IPS-15b (cell line): ENCODE measurements at regions not wholly inside any gene's neighbourhood (a gene's known extent, or its start where the extent isn't known, plus 50 kb on each side); places are given as distances from the start of the nearest gene placed in this dataset.

Source experiments
- H3K27me3 ChIP-seq: one replicate; pipeline ENCODE4 v1.6.1; 2013; ENCODE audit warnings: low read length; ENCODE audit not compliant: control insufficient read depth, insufficient read depth
- H3K36me3 ChIP-seq: one replicate; pipeline ENCODE4 v1.6.1; 2013; ENCODE audit warnings: low read length; ENCODE audit not compliant: control insufficient read depth, insufficient read depth
- H3K4me1 ChIP-seq: one replicate; pipeline ENCODE4 v1.6.1; 2013; ENCODE audit warnings: mild to moderate bottlenecking, low read length; ENCODE audit not compliant: control insufficient read depth, insufficient read depth
- H3K4me3 ChIP-seq: one replicate; pipeline ENCODE4 v1.5.1; 2013; ENCODE audit warnings: low read depth, low read length
- H3K9ac ChIP-seq: one replicate; pipeline ENCODE4 v1.6.1; 2013; ENCODE audit warnings: low read depth, mild to moderate bottlenecking, low read length
- H3K9me3 ChIP-seq: one replicate; pipeline ENCODE4 v1.6.1; 2013; ENCODE audit warnings: mild to moderate bottlenecking, low read length; ENCODE audit not compliant: control insufficient read depth, insufficient read depth

GRCh38 chr1:115546846-115547245, 94.9 kb upstream of the VANGL1 start:
- Histone ChIP-seq H3K4me1 (peaks cover 2% of the 10 kb centered on the region), H3K36me3 (no peaks in the 10 kb centered on the region), H3K9me3 (no peaks in the 10 kb centered on the region), H3K9ac (no peak overlapping the region), H3K4me3 (no peak overlapping the region), H3K27me3 (no peaks in the 10 kb centered on the region)

- Histone ChIP-seq H3K4me3 (no peak overlapping the region), H3K9ac (no peak overlapping the region), H3K4me1 (peaks cover 2% of the 10 kb centered on the region), H3K9me3 (no peaks in the 10 kb centered on the region), H3K27me3 (no peaks in the 10 kb centered on the region), H3K36me3 (no peaks in the 10 kb centered on the region)
Measured at GRCh38 chr1:115545791-115546733, 95.7 kb upstream of the VANGL1 start.

GRCh38 chr1:115545096-115545720, 96.6 kb upstream of the VANGL1 start:
- H3K4me3 ChIP-seq, result no peak overlapping the region
- no peaks in the 10 kb centered on the region for H3K9me3 ChIP-seq
- no peaks in the 10 kb centered on the region for H3K36me3 ChIP-seq
- peaks cover 2% of the 10 kb centered on the region for H3K4me1 ChIP-seq
- no peaks in the 10 kb centered on the region for H3K27me3 ChIP-seq
- H3K9ac ChIP-seq, result no peak overlapping the region

- Histone ChIP-seq H3K27me3 (no peaks in the 10 kb centered on the region), H3K4me1 (peaks cover 2% of the 10 kb centered on the region), H3K9me3 (no peaks in the 10 kb centered on the region), H3K36me3 (no peaks in the 10 kb centered on the region), H3K9ac (no peak overlapping the region), H3K4me3 (no peak overlapping the region)
Measured at GRCh38 chr1:115544131-115544530, 97.6 kb upstream of the VANGL1 start.

- no peak overlapping the region for H3K9ac ChIP-seq
- H3K4me1 ChIP-seq, result peaks cover 2% of the 10 kb centered on the region
- no peak overlapping the region for H3K4me3 ChIP-seq
- H3K27me3 ChIP-seq, result no peaks in the 10 kb centered on the region
- H3K9me3 ChIP-seq, result no peaks in the 10 kb centered on the region
- no peaks in the 10 kb centered on the region for H3K36me3 ChIP-seq
Measured at GRCh38 chr1:115543247-115543646, 98.5 kb upstream of the VANGL1 start.

GRCh38 chr1:115539736-115540135, 102.0 kb upstream of the VANGL1 start:
- no peak overlapping the region for H3K4me3 ChIP-seq
- no peaks in the 10 kb centered on the region for H3K27me3 ChIP-seq
- no peaks in the 10 kb centered on the region for H3K9me3 ChIP-seq

GRCh38 chr1:115539061-115539460, 102.7 kb upstream of the VANGL1 start:
- no peaks in the 10 kb centered on the region for H3K27me3 ChIP-seq
- no peak overlapping the region for H3K4me3 ChIP-seq
- no peaks in the 10 kb centered on the region for H3K9me3 ChIP-seq
- H3K4me1 ChIP-seq, result no peaks in the 10 kb centered on the region
- H3K9ac ChIP-seq, result no peak overlapping the region
- no peaks in the 10 kb centered on the region for H3K36me3 ChIP-seq

More at GRCh38 chr1:115539736-115540135, 102.0 kb upstream of the VANGL1 start:
- Histone ChIP-seq H3K9ac (no peak overlapping the region), H3K4me1 (no peaks in the 10 kb centered on the region), H3K36me3 (no peaks in the 10 kb centered on the region)

GRCh38 chr1:115538579-115538978, 103.2 kb upstream of the VANGL1 start:
- Histone ChIP-seq H3K9ac (no peak overlapping the region), H3K9me3 (no peaks in the 10 kb centered on the region), H3K36me3 (no peaks in the 10 kb centered on the region), H3K4me1 (no peaks in the 10 kb centered on the region), H3K27me3 (no peaks in the 10 kb centered on the region), H3K4me3 (no peak overlapping the region)

GRCh38 chr1:115537415-115537814, 104.4 kb upstream of the VANGL1 start:
- no peaks in the 10 kb centered on the region for H3K27me3 ChIP-seq
- no peak overlapping the region for H3K9ac ChIP-seq
- H3K9me3 ChIP-seq, result no peaks in the 10 kb centered on the region
- no peaks in the 10 kb centered on the region for H3K36me3 ChIP-seq
- no peaks in the 10 kb centered on the region for H3K4me1 ChIP-seq
- H3K4me3 ChIP-seq, result no peak overlapping the region

GRCh38 chr1:115536279-115536816, 105.4 kb upstream of the VANGL1 start:
- no peak overlapping the region for H3K4me3 ChIP-seq
- no peaks in the 10 kb centered on the region for H3K9me3 ChIP-seq
- H3K27me3 ChIP-seq, result no peaks in the 10 kb centered on the region
- no peak overlapping the region for H3K9ac ChIP-seq
- no peaks in the 10 kb centered on the region for H3K36me3 ChIP-seq
- peaks cover 6% of the 10 kb centered on the region for H3K4me1 ChIP-seq

GRCh38 chr1:115534106-115534505, 107.7 kb upstream of the VANGL1 start:
- Histone ChIP-seq H3K9ac (no peak overlapping the region), H3K9me3 (no peaks in the 10 kb centered on the region), H3K4me3 (no peak overlapping the region), H3K4me1 (peaks cover 6% of the 10 kb centered on the region), H3K27me3 (no peaks in the 10 kb centered on the region), H3K36me3 (no peaks in the 10 kb centered on the region)
